Keratinocyte (primary cell): ENCODE measurements at regions not wholly inside any gene's neighbourhood (a gene's known extent, or its start where the extent isn't known, plus 50 kb on each side); places are given as distances from the start of the nearest gene placed in this dataset.

Experiments used
- DNase-seq: peaks from one replicate; pipeline ENCODE4 v3.0.0-alpha.2; 2011; ENCODE audit warnings: low read depth, missing footprints, low spot score
- FAIRE-seq: peaks from 2 replicates; lab custom pipeline; 2011; peaks lifted over from hg19 to GRCh38; lab: Jason Lieb, UNC
- H2AFZ ChIP-seq: 2 replicates; pipeline ENCODE4 v1.6.0; 2012; ENCODE audit warnings: low read length, control low read depth, inconsistent platforms; ENCODE audit not compliant: control insufficient read depth
- H3K27ac ChIP-seq: 2 replicates; pipeline ENCODE4 v1.5.1; 2011; ENCODE audit warnings: low read length; ENCODE audit not compliant: control insufficient read depth, insufficient read depth
- H3K27me3 ChIP-seq: 3 replicates; pipeline ENCODE4 v1.6.0; 2011; ENCODE audit warnings: low read length; ENCODE audit not compliant: control insufficient read depth, insufficient read depth; ENCODE audit errors: extremely low read depth
- H3K36me3 ChIP-seq, 2 experiments: 2 replicates in 1 of 2; 3 replicates in 1 of 2; pipeline ENCODE4 v1.5.1; 2011; ENCODE audit warnings: low read length in 2 of 2, mild to moderate bottlenecking in 1 of 2; ENCODE audit not compliant: control insufficient read depth in 2 of 2, insufficient read depth in 2 of 2; ENCODE audit errors: extremely low read depth in 1 of 2
- H3K4me1 ChIP-seq: 3 replicates; pipeline ENCODE4 v1.5.1; 2011; ENCODE audit warnings: low read length; ENCODE audit not compliant: control insufficient read depth, insufficient read depth; ENCODE audit errors: extremely low read depth
- H3K4me2 ChIP-seq: 3 replicates; pipeline ENCODE4 v1.6.0; 2011; ENCODE audit warnings: low read depth, low read length; ENCODE audit not compliant: control insufficient read depth, insufficient read depth; ENCODE audit errors: extremely low read depth
- H3K4me3 ChIP-seq, 3 experiments: fragments of 200-600 bp in 1 of 3; sonication (generic) in 1 of 3; 2 replicates in 2 of 3; 3 replicates in 1 of 3; pipeline ENCODE4 v1.5.1; 2011 to 2016; ENCODE audit warnings: low read length in 3 of 3, mild to moderate bottlenecking in 3 of 3, control low read depth in 2 of 3, inconsistent platforms in 1 of 3, low read depth in 1 of 3, mixed read lengths in 1 of 3, mixed run types in 1 of 3, moderate library complexity in 1 of 3; ENCODE audit not compliant: control insufficient read depth in 2 of 3, insufficient read depth in 2 of 3; ENCODE audit errors: extremely low read depth in 1 of 3
- H3K79me2 ChIP-seq: 2 replicates; pipeline ENCODE4 v1.6.0; 2012; ENCODE audit warnings: low read length; ENCODE audit not compliant: control insufficient read depth, insufficient read depth
- H3K9ac ChIP-seq: 3 replicates; pipeline ENCODE4 v1.6.0; 2011; ENCODE audit warnings: low read length; ENCODE audit not compliant: control insufficient read depth, insufficient read depth; ENCODE audit errors: extremely low read depth
- H3K9me1 ChIP-seq: 3 replicates; pipeline ENCODE4 v1.6.0; 2011; ENCODE audit warnings: low read length; ENCODE audit not compliant: control insufficient read depth, insufficient read depth; ENCODE audit errors: extremely low read depth
- H3K9me3 ChIP-seq: 2 replicates; pipeline ENCODE4 v1.5.1; 2012; ENCODE audit warnings: low read depth, low read length; ENCODE audit not compliant: control insufficient read depth
- H4K20me1 ChIP-seq: 3 replicates; pipeline ENCODE4 v1.6.0; 2011; ENCODE audit warnings: low read length; ENCODE audit not compliant: control insufficient read depth, insufficient read depth; ENCODE audit errors: extremely low read depth
- EZH2 ChIP-seq: IDR thresholded peaks from one replicate; pipeline ENCODE4 v1.6.1; 2012; ENCODE audit warnings: inconsistent platforms, mild to moderate bottlenecking, low read length, moderate library complexity
- dilution Hi-C: fragments of 300-500 bp; cut with MboI; formaldehyde crosslinking; loops from one replicate; pipeline ENCODE4 v1.7.0; 2020; ENCODE audit warnings: low sequenced_read_pairs; ENCODE audit not compliant: extremely low pct_ligation_motif_present
- TF ChIP-seq, protein P1 (sequence below), 3 experiments: IDR thresholded peaks in 1 of 3; conservative IDR thresholded peaks in 1 of 3; optimal IDR thresholded peaks in 1 of 3; 2 replicates in 2 of 3; 3 replicates in 1 of 3; pipeline versions ENCODE3 to v1.5.1; 2011; ENCODE audit warnings: low read length in 3 of 3, mild to moderate bottlenecking in 3 of 3, moderate library complexity in 2 of 3, control low read depth in 1 of 3, inconsistent platforms in 1 of 3; ENCODE audit not compliant: insufficient read depth in 2 of 3; ENCODE audit errors: extremely low read depth in 1 of 3

DNA sequence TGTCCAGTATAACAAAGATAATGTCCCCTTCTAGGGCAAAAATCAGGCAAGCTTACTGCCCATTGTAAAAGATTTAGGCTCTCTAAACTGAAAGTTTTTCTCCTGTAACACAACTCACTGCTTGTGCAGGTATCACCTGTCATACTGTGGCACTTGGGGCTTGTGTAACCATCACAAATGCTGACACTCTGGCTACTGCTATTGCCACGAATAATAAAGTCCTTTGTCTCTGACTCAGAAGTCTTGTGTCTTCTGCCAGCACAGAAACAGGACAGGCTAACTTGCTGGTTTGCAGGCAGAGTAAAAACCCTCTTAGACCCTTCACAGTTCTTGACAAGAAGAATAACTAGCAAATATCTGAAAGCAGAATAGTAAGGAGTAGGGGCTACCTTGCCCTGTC is 273.9 kb downstream of the RPS24 start:
- Histone ChIP-seq H3K9me1 (no peaks in the 10 kb centered on the region), H3K79me2 (no peaks in the 10 kb centered on the region), H3K36me3 (no peaks in the 10 kb centered on the region), H4K20me1 (no peaks in the 10 kb centered on the region), H3K4me2 (no peak overlapping the region), H2AFZ (no peak overlapping the region), H3K27ac (no peak overlapping the region), H3K9ac (no peak overlapping the region), H3K4me3 (no peak overlapping the region), H3K27me3 (peaks cover 15% of the 10 kb centered on the region), H3K9me3 (no peaks in the 10 kb centered on the region), H3K4me1 (peaks cover 3% of the 10 kb centered on the region)
- DNase-seq (no peak), FAIRE-seq (no peak)
- TF ChIP-seq EZH2 = no peak
- dilution Hi-C loops = no loop called here

DNA sequence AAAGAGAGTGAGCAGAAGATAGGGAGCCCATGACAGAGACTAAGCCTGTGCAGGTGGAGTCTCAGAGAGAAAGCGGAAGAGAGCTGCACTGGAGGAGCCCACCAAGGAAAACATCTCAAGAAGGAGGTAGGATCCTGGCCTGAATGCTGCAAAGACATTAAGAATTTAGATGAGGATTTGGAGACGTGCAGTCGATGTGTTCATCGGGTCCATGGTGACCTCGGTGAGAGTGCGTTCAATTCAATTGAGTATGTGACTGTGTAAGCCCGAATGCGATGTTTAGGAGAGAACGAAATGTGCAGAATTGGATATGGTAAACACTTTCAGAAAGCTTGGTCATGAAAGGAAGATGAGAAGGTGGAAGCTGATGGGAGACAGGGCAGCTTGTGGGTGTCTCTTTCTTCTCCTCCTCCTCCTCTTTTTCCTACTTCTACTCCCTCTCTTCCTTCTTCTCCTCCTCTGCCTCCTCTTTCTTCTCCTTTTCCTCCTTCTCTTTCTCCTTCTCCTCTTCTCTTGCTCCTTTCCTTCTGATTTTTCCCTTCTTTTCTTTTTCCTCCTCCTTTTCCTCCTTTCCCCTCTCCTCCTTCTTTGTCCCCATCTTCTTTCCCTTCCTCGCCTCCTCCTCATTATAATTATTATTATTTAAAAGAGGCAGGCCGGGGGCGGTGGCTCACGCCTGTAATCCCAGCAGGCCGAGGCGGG is 276.0 kb downstream of the RPS24 start:
- FAIRE-seq = no peak
- dilution Hi-C loops = no loop called here
- peaks cover 8% of the 10 kb centered on the region for H3K27me3 ChIP-seq
- no peak overlapping the region for H3K4me2 ChIP-seq
- TF ChIP-seq EZH2 = no peak
- TF ChIP-seq, protein P1, sequence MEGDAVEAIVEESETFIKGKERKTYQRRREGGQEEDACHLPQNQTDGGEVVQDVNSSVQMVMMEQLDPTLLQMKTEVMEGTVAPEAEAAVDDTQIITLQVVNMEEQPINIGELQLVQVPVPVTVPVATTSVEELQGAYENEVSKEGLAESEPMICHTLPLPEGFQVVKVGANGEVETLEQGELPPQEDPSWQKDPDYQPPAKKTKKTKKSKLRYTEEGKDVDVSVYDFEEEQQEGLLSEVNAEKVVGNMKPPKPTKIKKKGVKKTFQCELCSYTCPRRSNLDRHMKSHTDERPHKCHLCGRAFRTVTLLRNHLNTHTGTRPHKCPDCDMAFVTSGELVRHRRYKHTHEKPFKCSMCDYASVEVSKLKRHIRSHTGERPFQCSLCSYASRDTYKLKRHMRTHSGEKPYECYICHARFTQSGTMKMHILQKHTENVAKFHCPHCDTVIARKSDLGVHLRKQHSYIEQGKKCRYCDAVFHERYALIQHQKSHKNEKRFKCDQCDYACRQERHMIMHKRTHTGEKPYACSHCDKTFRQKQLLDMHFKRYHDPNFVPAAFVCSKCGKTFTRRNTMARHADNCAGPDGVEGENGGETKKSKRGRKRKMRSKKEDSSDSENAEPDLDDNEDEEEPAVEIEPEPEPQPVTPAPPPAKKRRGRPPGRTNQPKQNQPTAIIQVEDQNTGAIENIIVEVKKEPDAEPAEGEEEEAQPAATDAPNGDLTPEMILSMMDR (optimal IDR thresholded peaks at IDR 0.05 in 1 of 3, IDR thresholded peaks at IDR 0.05 in 1 of 3, conservative IDR thresholded peaks at IDR 0.05 in 1 of 3; ENCODE audit: extremely low read depth in 1 of 3, insufficient read depth in 2 of 3, low read length in 3 of 3) = no peak
- no peaks in the 10 kb centered on the region for H3K9me1 ChIP-seq
- H3K79me2 ChIP-seq = no peaks in the 10 kb centered on the region
- H3K27ac ChIP-seq = no peak overlapping the region
- no peak overlapping the region for H3K9ac ChIP-seq
- H3K9me3 ChIP-seq = no peaks in the 10 kb centered on the region
- H3K4me1 ChIP-seq = no peaks in the 10 kb centered on the region
- no peaks in the 10 kb centered on the region for H3K36me3 ChIP-seq
- H4K20me1 ChIP-seq = no peaks in the 10 kb centered on the region
- H2AFZ ChIP-seq = no peak overlapping the region
- DNase-seq = no peak
- no peak overlapping the region for H3K4me3 ChIP-seq
